ENCODE measurements at regions not wholly inside any gene's neighbourhood (a gene's known extent, or its start where the extent isn't known, plus 50 kb on each side); places are given as distances from the start of the nearest gene placed in this dataset.

GRCh38 chr3:159783780-159784742, 204.6 kb upstream of the IL12A start:
- H3K27ac Mint-ChIP-seq, result no peak overlapping the region
- H3K36me3 Mint-ChIP-seq, result no peaks in the 10 kb centered on the region
- Histone ChIP-seq H3K4me3 (ENCODE audit: low read length) (no peak overlapping the region), H3K27ac (ENCODE audit: low read length) (no peak overlapping the region), H3K36me3 (ENCODE audit: control insufficient read depth, insufficient read depth, low read length) (no peaks in the 10 kb centered on the region), H3K4me1 (ENCODE audit: control insufficient read depth, insufficient read depth, low read length) (no peaks in the 10 kb centered on the region), H3K9me3 (ENCODE audit: control insufficient read depth, insufficient read depth, low read length) (no peaks in the 10 kb centered on the region), H3K27me3 (ENCODE audit: control insufficient read depth, insufficient read depth, low read length) (no peaks in the 10 kb centered on the region)
- no peak overlapping the region for H3K4me3 Mint-ChIP-seq
- H3K4me1 Mint-ChIP-seq, result no peaks in the 10 kb centered on the region
- H3K9me3 Mint-ChIP-seq, result no peaks in the 10 kb centered on the region
- ATAC-seq, result no peak
- TF ChIP-seq, protein P1, sequence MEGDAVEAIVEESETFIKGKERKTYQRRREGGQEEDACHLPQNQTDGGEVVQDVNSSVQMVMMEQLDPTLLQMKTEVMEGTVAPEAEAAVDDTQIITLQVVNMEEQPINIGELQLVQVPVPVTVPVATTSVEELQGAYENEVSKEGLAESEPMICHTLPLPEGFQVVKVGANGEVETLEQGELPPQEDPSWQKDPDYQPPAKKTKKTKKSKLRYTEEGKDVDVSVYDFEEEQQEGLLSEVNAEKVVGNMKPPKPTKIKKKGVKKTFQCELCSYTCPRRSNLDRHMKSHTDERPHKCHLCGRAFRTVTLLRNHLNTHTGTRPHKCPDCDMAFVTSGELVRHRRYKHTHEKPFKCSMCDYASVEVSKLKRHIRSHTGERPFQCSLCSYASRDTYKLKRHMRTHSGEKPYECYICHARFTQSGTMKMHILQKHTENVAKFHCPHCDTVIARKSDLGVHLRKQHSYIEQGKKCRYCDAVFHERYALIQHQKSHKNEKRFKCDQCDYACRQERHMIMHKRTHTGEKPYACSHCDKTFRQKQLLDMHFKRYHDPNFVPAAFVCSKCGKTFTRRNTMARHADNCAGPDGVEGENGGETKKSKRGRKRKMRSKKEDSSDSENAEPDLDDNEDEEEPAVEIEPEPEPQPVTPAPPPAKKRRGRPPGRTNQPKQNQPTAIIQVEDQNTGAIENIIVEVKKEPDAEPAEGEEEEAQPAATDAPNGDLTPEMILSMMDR (IDR thresholded peaks at IDR 0.05), result no peak
- intact Hi-C loops (cut with micrococcal nuclease), result no loop called here
- WGBS (ENCODE audit: insufficient coverage), result 84% methylated on average over 12 of the region's 13 CpGs
- H3K27me3 Mint-ChIP-seq (ENCODE audit: low read depth in 2 of 2), result peaks cover 2 to 16% of the 10 kb centered on the region in 2 donors
- no peak for DNase-seq

GRCh38 chr3:159785273-159785708, 203.3 kb upstream of the IL12A start:
- no peaks in the 10 kb centered on the region for H3K4me1 ChIP-seq (ENCODE audit: control insufficient read depth, insufficient read depth, low read length)
- no peak for DNase-seq
- peaks cover 2 to 16% of the 10 kb centered on the region in 2 donors for H3K27me3 Mint-ChIP-seq (ENCODE audit: low read depth in 2 of 2)
- no CpG with 5 or more reads among the region's 1 CpG for WGBS (ENCODE audit: insufficient coverage)
- H3K27ac Mint-ChIP-seq, result no peak overlapping the region
- no peak overlapping the region for H3K4me3 ChIP-seq (ENCODE audit: low read length)
- no peaks in the 10 kb centered on the region for H3K9me3 ChIP-seq (ENCODE audit: control insufficient read depth, insufficient read depth, low read length)
- H3K27me3 ChIP-seq (ENCODE audit: control insufficient read depth, insufficient read depth, low read length), result no peaks in the 10 kb centered on the region
- H3K27ac ChIP-seq (ENCODE audit: low read length), result no peak overlapping the region
- intact Hi-C loops (cut with micrococcal nuclease), result no loop called here
- no peaks in the 10 kb centered on the region for H3K36me3 ChIP-seq (ENCODE audit: control insufficient read depth, insufficient read depth, low read length)
- TF ChIP-seq, protein P1 (IDR thresholded peaks at IDR 0.05), result no peak
- ATAC-seq, result no peak
- H3K36me3 Mint-ChIP-seq, result no peaks in the 10 kb centered on the region
- no peak overlapping the region for H3K4me3 Mint-ChIP-seq
- no peaks in the 10 kb centered on the region for H3K4me1 Mint-ChIP-seq
- H3K9me3 Mint-ChIP-seq, result no peaks in the 10 kb centered on the region

- Mint-ChIP-seq H3K27me3 (ENCODE audit: low read depth in 2 of 2) (peaks cover 4 to 16% of the 10 kb centered on the region in 2 donors), H3K4me1 (no peaks in the 10 kb centered on the region), H3K36me3 (no peaks in the 10 kb centered on the region), H3K4me3 (no peak overlapping the region), H3K9me3 (no peaks in the 10 kb centered on the region), H3K27ac (no peak overlapping the region)
- Histone ChIP-seq H3K36me3 (ENCODE audit: control insufficient read depth, insufficient read depth, low read length) (no peaks in the 10 kb centered on the region), H3K4me1 (ENCODE audit: control insufficient read depth, insufficient read depth, low read length) (no peaks in the 10 kb centered on the region), H3K27ac (ENCODE audit: low read length) (no peak overlapping the region), H3K27me3 (ENCODE audit: control insufficient read depth, insufficient read depth, low read length) (no peaks in the 10 kb centered on the region), H3K9me3 (ENCODE audit: control insufficient read depth, insufficient read depth, low read length) (no peaks in the 10 kb centered on the region), H3K4me3 (ENCODE audit: low read length) (no peak overlapping the region)
- DNase-seq (no peak), ATAC-seq (no peak)
- intact Hi-C loops (cut with micrococcal nuclease), result no loop called here
- TF ChIP-seq, protein P1 (IDR thresholded peaks at IDR 0.05), result no peak
- 80% methylated on average over 8 of the region's 9 CpGs for WGBS (ENCODE audit: insufficient coverage)
Observed at GRCh38 chr3:159786489-159787177, 202.0 kb upstream of the IL12A start.

All from natural killer cell (primary cell).